Mesenchymal stem cell (in vitro differentiated cells and primary cell): ENCODE measurements at regions not wholly inside any gene's neighbourhood (a gene's known extent, or its start where the extent isn't known, plus 50 kb on each side); places are given as distances from the start of the nearest gene placed in this dataset.

Experiments
- DNase-seq: peaks from one replicate; pipeline ENCODE4 v3.0.0-alpha.2; 2013
- H2AFZ ChIP-seq: one replicate; pipeline ENCODE4 v1.6.1; 2013; ENCODE audit warnings: low read depth, mild to moderate bottlenecking, control low read depth, inconsistent platforms, low read length, moderate library complexity
- H2AK5ac ChIP-seq: 2 replicates; pipeline ENCODE4 v1.6.1; 2013; ENCODE audit warnings: low read length, moderate library complexity, mild to moderate bottlenecking, inconsistent platforms; ENCODE audit not compliant: severe bottlenecking
- H2BK120ac ChIP-seq: one replicate; pipeline ENCODE4 v1.6.1; 2013; ENCODE audit warnings: low read depth, mild to moderate bottlenecking, inconsistent platforms, low read length, moderate library complexity
- H2BK12ac ChIP-seq, 2 experiments: one replicate each; pipeline ENCODE4 v1.6.1; 2013; ENCODE audit warnings: inconsistent platforms in 2 of 2, low read length in 2 of 2, mild to moderate bottlenecking in 2 of 2, moderate library complexity in 2 of 2, control low read depth in 1 of 2
- H2BK15ac ChIP-seq: one replicate; pipeline ENCODE4 v1.6.1; 2013; ENCODE audit warnings: mild to moderate bottlenecking, low read depth, inconsistent platforms; ENCODE audit not compliant: poor library complexity, severe bottlenecking
- H2BK5ac ChIP-seq: 2 replicates; pipeline ENCODE4 v1.6.1; 2013; ENCODE audit warnings: low read depth, mild to moderate bottlenecking, low read length, control low read depth, inconsistent platforms; ENCODE audit not compliant: poor library complexity, severe bottlenecking
- H3K14ac ChIP-seq, 2 experiments: one replicate each; pipeline ENCODE4 v1.6.1; 2013; ENCODE audit warnings: inconsistent platforms in 2 of 2, low read length in 2 of 2, control low read depth in 1 of 2, mild to moderate bottlenecking in 1 of 2, moderate library complexity in 1 of 2
- H3K18ac ChIP-seq, 2 experiments: one replicate each; pipeline ENCODE4 v1.6.1; 2013; ENCODE audit warnings: inconsistent platforms in 2 of 2, low read length in 2 of 2, control low read depth in 1 of 2, low read depth in 1 of 2, mild to moderate bottlenecking in 1 of 2
- H3K23ac ChIP-seq, 2 experiments: one replicate each; pipeline ENCODE4 v1.6.1; 2013; ENCODE audit warnings: inconsistent platforms in 2 of 2, low read length in 2 of 2, mild to moderate bottlenecking in 2 of 2, moderate library complexity in 2 of 2, control low read depth in 1 of 2
- H3K27ac ChIP-seq: 2 replicates; pipeline ENCODE4 v1.5.1; 2013; ENCODE audit warnings: mild to moderate bottlenecking, moderate library complexity, low read length, control low read depth, inconsistent platforms; ENCODE audit not compliant: poor library complexity, severe bottlenecking
- H3K27me3 ChIP-seq, 2 experiments: 2 replicates each; pipeline versions ENCODE4 v1.6.1 to v1.7.0; 2013; ENCODE audit warnings: low read length in 2 of 2, mild to moderate bottlenecking in 2 of 2, moderate library complexity in 2 of 2, control low read depth in 1 of 2, inconsistent platforms in 1 of 2; ENCODE audit not compliant: control insufficient read depth in 1 of 2, insufficient read depth in 1 of 2
- H3K36me3 ChIP-seq, 2 experiments: 2 replicates each; pipeline versions ENCODE4 v1.6.1 to v1.7.0; 2013; ENCODE audit warnings: low read length in 2 of 2, control low read depth in 1 of 2, inconsistent platforms in 1 of 2, low read depth in 1 of 2, mild to moderate bottlenecking in 1 of 2; ENCODE audit not compliant: insufficient read depth in 2 of 2, control insufficient read depth in 1 of 2
- H3K4ac ChIP-seq, 2 experiments: one replicate each; pipeline ENCODE4 v1.6.1; 2013; ENCODE audit warnings: inconsistent platforms in 2 of 2, low read length in 2 of 2, mild to moderate bottlenecking in 2 of 2, moderate library complexity in 2 of 2, control low read depth in 1 of 2, low read depth in 1 of 2
- H3K4me1 ChIP-seq: 2 replicates; pipeline ENCODE4 v1.6.1; 2013; ENCODE audit warnings: low read depth, low read length, control low read depth; ENCODE audit not compliant: control insufficient read depth, insufficient read depth
- H3K4me2 ChIP-seq: 2 replicates; pipeline ENCODE4 v1.6.1; 2013; ENCODE audit warnings: low read length, mild to moderate bottlenecking, inconsistent platforms; ENCODE audit not compliant: poor library complexity, severe bottlenecking
- H3K4me3 ChIP-seq, 2 experiments: 2 replicates each; pipeline versions ENCODE4 v1.5.1 to v1.7.0; 2013; ENCODE audit warnings: low read length in 2 of 2, mild to moderate bottlenecking in 2 of 2, control low read depth in 1 of 2, low read depth in 1 of 2; ENCODE audit not compliant: insufficient read depth in 1 of 2
- H3K79me1 ChIP-seq: replicated peaks from 2 replicates; pipeline ENCODE4 v1.6.1; 2013; ENCODE audit warnings: mild to moderate bottlenecking, control low read depth, low read length, inconsistent platforms; ENCODE audit not compliant: poor library complexity, severe bottlenecking
- H3K9ac ChIP-seq: 2 replicates; pipeline ENCODE4 v1.7.0; 2013; ENCODE audit warnings: mild to moderate bottlenecking, low read length, moderate library complexity
- H3K9me3 ChIP-seq: 2 replicates; pipeline ENCODE4 v1.7.0; 2013; ENCODE audit warnings: mild to moderate bottlenecking, low read length; ENCODE audit not compliant: control insufficient read depth
- H4K8ac ChIP-seq: one replicate; pipeline ENCODE4 v1.6.1; 2013; ENCODE audit warnings: inconsistent platforms, mild to moderate bottlenecking, low read length, moderate library complexity
- H4K91ac ChIP-seq: one replicate; pipeline ENCODE4 v1.6.1; 2013; ENCODE audit warnings: mild to moderate bottlenecking, low read length, inconsistent platforms
- WGBS: methylation state at CpG from one replicate; pipeline ENCODE4 v1.1.7; 2013; ENCODE audit warnings: mixed read lengths; 5-methylcytosine and 5-hydroxymethylcytosine counted together

DNA sequence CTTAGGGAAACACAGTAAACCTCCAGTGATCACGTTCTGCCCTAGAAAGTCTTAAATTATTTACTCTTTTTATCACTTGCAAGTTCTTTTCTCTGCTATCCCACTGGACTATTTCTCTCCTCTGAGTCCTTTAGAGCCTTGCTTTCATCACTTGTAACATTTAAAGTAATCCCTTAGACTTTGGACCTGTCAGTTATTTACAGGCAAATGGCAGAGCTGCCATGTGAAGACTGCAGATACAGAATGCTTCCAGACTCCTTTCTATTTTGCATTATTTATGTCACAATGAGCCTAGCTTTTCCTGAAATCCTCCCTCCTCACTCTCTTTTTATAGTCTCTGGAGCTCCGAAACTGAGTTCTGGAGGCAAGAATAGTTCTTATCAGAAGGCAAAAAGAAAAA is 325.6 kb upstream of the TRIB2 start:
- no peak overlapping the region for H3K4me3 ChIP-seq
- no peak overlapping the region for H2BK120ac ChIP-seq
- no peaks in the 10 kb centered on the region for H3K4me1 ChIP-seq
- H3K36me3 ChIP-seq, result no peaks in the 10 kb centered on the region
- H2AFZ ChIP-seq, result no peak overlapping the region
- no peak overlapping the region for H3K14ac ChIP-seq
- H4K91ac ChIP-seq, result no peak overlapping the region
- no peaks in the 10 kb centered on the region for H3K79me1 ChIP-seq
- no peaks in the 10 kb centered on the region for H3K27me3 ChIP-seq
- no peak overlapping the region for H2AK5ac ChIP-seq
- no peaks in the 10 kb centered on the region for H3K9me3 ChIP-seq
- no peak overlapping the region for H3K23ac ChIP-seq
- DNase-seq, result no peak
- H3K4me2 ChIP-seq, result no peak overlapping the region
- H3K4ac ChIP-seq, result no peak overlapping the region
- H2BK15ac ChIP-seq, result no peak overlapping the region
- H3K18ac ChIP-seq, result no peak overlapping the region
- no peak overlapping the region for H3K9ac ChIP-seq
- H4K8ac ChIP-seq, result no peak overlapping the region
- WGBS, result 76% methylated on average over 2 of the region's 2 CpGs
- H2BK5ac ChIP-seq, result no peak overlapping the region
- no peak overlapping the region for H2BK12ac ChIP-seq
- no peak overlapping the region for H3K27ac ChIP-seq

- Histone ChIP-seq H4K8ac (no peak overlapping the region), H3K27ac (no peak overlapping the region), H3K18ac (no peak overlapping the region), H3K4me3 (no peak overlapping the region), H3K4me1 (no peaks in the 10 kb centered on the region), H2BK5ac (no peak overlapping the region), H2BK120ac (no peak overlapping the region), H3K27me3 (no peaks in the 10 kb centered on the region), H3K79me1 (no peaks in the 10 kb centered on the region), H3K9me3 (no peaks in the 10 kb centered on the region), H3K4me2 (no peak overlapping the region), H3K4ac (no peak overlapping the region), H3K9ac (no peak overlapping the region), H3K14ac (no peak overlapping the region), H2BK12ac (no peak overlapping the region), H2AK5ac (no peak overlapping the region), H2AFZ (no peak overlapping the region), H4K91ac (no peak overlapping the region), H3K23ac (no peak overlapping the region), H3K36me3 (no peaks in the 10 kb centered on the region), H2BK15ac (no peak overlapping the region)
- DNase-seq, result no peak
- whole genome bisulfite sequencing, result 79% methylated on average over 5 of the region's 6 CpGs
Observed at GRCh38 chr2:12396699-12397098, 320.0 kb upstream of the TRIB2 start.

- H3K79me1 ChIP-seq, result no peaks in the 10 kb centered on the region
- H2AK5ac ChIP-seq, result no peak overlapping the region
- H4K91ac ChIP-seq, result no peak overlapping the region
- H3K4me2 ChIP-seq, result no peak overlapping the region
- H4K8ac ChIP-seq, result peak overlapping the region; percentile 78
- no peaks in the 10 kb centered on the region for H3K36me3 ChIP-seq
- H2BK12ac ChIP-seq, result no peak overlapping the region
- H3K9ac ChIP-seq, result no peak overlapping the region
- no peaks in the 10 kb centered on the region for H3K27me3 ChIP-seq
- H2AFZ ChIP-seq, result no peak overlapping the region
- no peak overlapping the region for H2BK5ac ChIP-seq
- no peak overlapping the region for H3K27ac ChIP-seq
- no peak for DNase-seq
- no peak overlapping the region for H2BK120ac ChIP-seq
- no peak overlapping the region for H2BK15ac ChIP-seq
- no peak overlapping the region for H3K4me3 ChIP-seq
- H3K18ac ChIP-seq, result no peak overlapping the region
- peaks cover 1% of the 10 kb centered on the region for H3K9me3 ChIP-seq
- no peak overlapping the region for H3K23ac ChIP-seq
- H3K4ac ChIP-seq, result no peak overlapping the region
- no peak overlapping the region for H3K14ac ChIP-seq
- WGBS, result 73% methylated on average over 9 of the region's 9 CpGs
- H3K4me1 ChIP-seq, result no peaks in the 10 kb centered on the region
Observed at GRCh38 chr2:12397854-12398253, 318.9 kb upstream of the TRIB2 start.

GRCh38 chr2:12399240-12399639 is 317.5 kb upstream of the TRIB2 start:
- no peak overlapping the region for H3K14ac ChIP-seq
- peak overlapping the region in 1 of 2 experiments; percentile 71 for H3K4ac ChIP-seq
- no peak overlapping the region for H2BK5ac ChIP-seq
- H3K4me3 ChIP-seq, result no peak overlapping the region
- 84% methylated on average over 3 of the region's 3 CpGs for WGBS
- H3K9ac ChIP-seq, result no peak overlapping the region
- H3K18ac ChIP-seq, result no peak overlapping the region
- H2AFZ ChIP-seq, result no peak overlapping the region
- no peak for DNase-seq
- no peak overlapping the region for H3K27ac ChIP-seq
- H2BK15ac ChIP-seq, result no peak overlapping the region
- H2BK120ac ChIP-seq, result no peak overlapping the region
- H3K4me2 ChIP-seq, result no peak overlapping the region
- H3K36me3 ChIP-seq, result no peaks in the 10 kb centered on the region
- H3K9me3 ChIP-seq, result peaks cover 5% of the 10 kb centered on the region
- H2BK12ac ChIP-seq, result no peak overlapping the region
- H4K8ac ChIP-seq, result no peak overlapping the region
- no peaks in the 10 kb centered on the region for H3K27me3 ChIP-seq
- no peaks in the 10 kb centered on the region for H3K79me1 ChIP-seq
- H2AK5ac ChIP-seq, result no peak overlapping the region
- no peaks in the 10 kb centered on the region for H3K4me1 ChIP-seq
- no peak overlapping the region for H4K91ac ChIP-seq
- no peak overlapping the region for H3K23ac ChIP-seq
